HL-60 (cell line): ENCODE measurements at regions not wholly inside any gene's neighbourhood (a gene's known extent, or its start where the extent isn't known, plus 50 kb on each side); places are given as distances from the start of the nearest gene placed in this dataset.

ENCODE experiments used
- DNase-seq, 2 experiments: peaks; one replicate each; pipeline ENCODE4 v3.0.0-alpha.2; 2010 to 2020; ENCODE audit warnings: low read depth in 1 of 2, low spot score in 1 of 2
- H3K27ac ChIP-seq: fragments of 250-450 bp; sonication (Bioruptor Pico); replicated peaks from 2 replicates; pipeline ENCODE4 v1.5.1; 2020; ENCODE audit warnings: mild to moderate bottlenecking, moderate library complexity
- H3K27me3 ChIP-seq: fragments of 250-450 bp; sonication (Bioruptor Pico); 2 replicates; pipeline ENCODE4 v1.5.1; 2021; ENCODE audit warnings: mild to moderate bottlenecking, moderate library complexity; ENCODE audit not compliant: insufficient read depth, poor library complexity, severe bottlenecking
- H3K4me3 ChIP-seq: replicated peaks from 2 replicates; pipeline ENCODE4 v1.5.1; 2011; ENCODE audit warnings: mild to moderate bottlenecking, control low read depth, low read length; ENCODE audit not compliant: insufficient read depth
- GABPA ChIP-seq: IDR thresholded peaks from 2 replicates; pipeline ENCODE4 v1.6.1; 2012; ENCODE audit warnings: low read depth
- POLR2AphosphoS5 ChIP-seq: IDR thresholded peaks from 2 replicates; pipeline ENCODE4 v1.6.1; 2012; ENCODE audit warnings: low read depth
- REST ChIP-seq: IDR thresholded peaks from 2 replicates; pipeline ENCODE4 v1.6.1; 2012; ENCODE audit warnings: low read depth; ENCODE audit not compliant: insufficient replicate concordance
- SPI1 ChIP-seq: IDR thresholded peaks from 2 replicates; pipeline ENCODE4 v1.6.1; 2012; ENCODE audit warnings: low read depth, mild to moderate bottlenecking, borderline replicate concordance
- TF ChIP-seq, protein P1 (sequence below): IDR thresholded peaks from one replicate; pipeline ENCODE4 v1.5.1; 2011; ENCODE audit warnings: low read length, control low read depth, inconsistent platforms; ENCODE audit not compliant: insufficient read depth

DNA sequence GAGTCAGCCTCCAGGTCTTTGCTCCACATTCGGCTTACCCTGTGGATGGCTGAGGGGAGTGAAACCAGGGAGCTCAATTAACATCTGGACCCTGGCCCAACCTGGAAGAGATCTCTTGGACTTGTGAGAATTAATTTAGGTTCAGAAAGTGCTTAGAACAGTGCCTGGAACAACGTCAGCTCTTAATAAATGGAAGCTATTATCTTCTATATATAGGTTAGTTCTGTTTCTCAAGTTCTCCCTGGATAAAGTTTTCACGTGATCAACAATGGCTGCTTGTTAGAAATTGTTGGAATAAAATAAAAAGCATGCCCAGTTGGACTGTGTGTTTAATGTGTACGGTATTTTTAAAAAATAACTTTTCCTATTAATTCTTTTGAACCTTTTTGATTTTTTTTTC lies 80.8 kb downstream of the TRIML1 start:
- Histone ChIP-seq H3K27ac (no peak overlapping the region), H3K4me3 (no peak overlapping the region), H3K27me3 (no peaks in the 10 kb centered on the region)
- no peak for DNase-seq
- TF ChIP-seq SPI1 (no peak), GABPA (no peak), REST (no peak), POLR2AphosphoS5 (no peak)
- TF ChIP-seq, protein P1, sequence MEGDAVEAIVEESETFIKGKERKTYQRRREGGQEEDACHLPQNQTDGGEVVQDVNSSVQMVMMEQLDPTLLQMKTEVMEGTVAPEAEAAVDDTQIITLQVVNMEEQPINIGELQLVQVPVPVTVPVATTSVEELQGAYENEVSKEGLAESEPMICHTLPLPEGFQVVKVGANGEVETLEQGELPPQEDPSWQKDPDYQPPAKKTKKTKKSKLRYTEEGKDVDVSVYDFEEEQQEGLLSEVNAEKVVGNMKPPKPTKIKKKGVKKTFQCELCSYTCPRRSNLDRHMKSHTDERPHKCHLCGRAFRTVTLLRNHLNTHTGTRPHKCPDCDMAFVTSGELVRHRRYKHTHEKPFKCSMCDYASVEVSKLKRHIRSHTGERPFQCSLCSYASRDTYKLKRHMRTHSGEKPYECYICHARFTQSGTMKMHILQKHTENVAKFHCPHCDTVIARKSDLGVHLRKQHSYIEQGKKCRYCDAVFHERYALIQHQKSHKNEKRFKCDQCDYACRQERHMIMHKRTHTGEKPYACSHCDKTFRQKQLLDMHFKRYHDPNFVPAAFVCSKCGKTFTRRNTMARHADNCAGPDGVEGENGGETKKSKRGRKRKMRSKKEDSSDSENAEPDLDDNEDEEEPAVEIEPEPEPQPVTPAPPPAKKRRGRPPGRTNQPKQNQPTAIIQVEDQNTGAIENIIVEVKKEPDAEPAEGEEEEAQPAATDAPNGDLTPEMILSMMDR: no peak

GRCh38 chr4:188221090-188221489 lies 81.8 kb downstream of the TRIML1 start:
- TF ChIP-seq POLR2AphosphoS5 (no peak), GABPA (no peak), REST (no peak), SPI1 (no peak)
- TF ChIP-seq, protein P1: no peak
- Histone ChIP-seq H3K4me3 (no peak overlapping the region), H3K27me3 (no peaks in the 10 kb centered on the region), H3K27ac (no peak overlapping the region)
- DNase-seq: no peak

GRCh38 chr4:188228279-188228678 lies 89.0 kb downstream of the TRIML1 start:
- H3K4me3 ChIP-seq: no peak overlapping the region
- DNase-seq: no peak
- TF ChIP-seq, protein P1: no peak
- no peak for TF ChIP-seq GABPA
- no peak for TF ChIP-seq REST
- TF ChIP-seq POLR2AphosphoS5: no peak
- no peak for TF ChIP-seq SPI1
- no peaks in the 10 kb centered on the region for H3K27me3 ChIP-seq
- no peak overlapping the region for H3K27ac ChIP-seq
